Right lobe of liver (tissue), 6 donors: ENCODE measurements at regions not wholly inside any gene's neighbourhood (a gene's known extent, or its start where the extent isn't known, plus 50 kb on each side); places are given as distances from the start of the nearest gene placed in this dataset.

Experiments
- ATAC-seq, 4 donors: fragments of 200-7000 bp; cut with Tn5 transposase; one replicate each; pipeline ENCODE4 v1.9.1; 2020; ENCODE audit warnings: mild to moderate bottlenecking in 4 of 4, moderate library complexity in 4 of 4
- DNase-seq, 3 donors: peaks; one replicate each; pipeline ENCODE4 v3.0.0-alpha.2; 2020
- H3K27ac ChIP-seq, 3 donors: fragments of 200-600 bp; one replicate each; pipeline ENCODE4 v1.8.0; 2022
- H3K27me3 ChIP-seq, 2 donors: fragments of 200-600 bp; one replicate each; pipeline ENCODE4 v1.8.0; 2022
- H3K36me3 ChIP-seq, 4 donors: fragments of 200-600 bp; sonication (generic) in 1 of 4; one replicate each; pipeline versions ENCODE4 v1.5.1 to v1.8.0; 2017 to 2022; ENCODE audit warnings: control low read depth in 1 of 4
- H3K4me1 ChIP-seq, 4 donors: fragments of 200-600 bp; sonication (generic) in 1 of 4; one replicate each; pipeline versions ENCODE4 v1.5.1 to v1.8.0; 2017 to 2022; ENCODE audit warnings: control low read depth in 1 of 4
- H3K4me3 ChIP-seq, 3 donors: fragments of 200-600 bp; one replicate each; pipeline ENCODE4 v1.8.0; 2022
- H3K9me3 ChIP-seq, 4 donors: fragments of 200-600 bp; sonication (generic) in 1 of 4; one replicate each; pipeline versions ENCODE4 v1.5.1 to v1.8.0; 2017 to 2022; ENCODE audit warnings: control low read depth in 1 of 4
- CTCF ChIP-seq, 4 donors: fragments of 200-600 bp in 3 of 4; fragments of 450-650 bp in 1 of 4; IDR thresholded peaks; one replicate each; pipeline versions ENCODE4 v1.5.1 to v1.8.0; 2016 to 2022; ENCODE audit warnings: antibody characterized with exemption in 4 of 4, mild to moderate bottlenecking in 2 of 4
- POLR2A ChIP-seq: fragments of 450-650 bp; IDR thresholded peaks from one replicate; pipeline ENCODE4 v1.6.1; 2017; ENCODE audit warnings: antibody characterized with exemption, mild to moderate bottlenecking
- WGBS: methylation state at CpG from one replicate; pipeline ENCODE4 v1.1.6; 2018; ENCODE audit warnings: low coverage, low lambda C conversion rate; ENCODE audit not compliant: insufficient coverage; ENCODE audit errors: missing lambda C conversion rate; 5-methylcytosine and 5-hydroxymethylcytosine counted together
- intact Hi-C, 2 donors: fragments of 100-400 bp; cut with DNase I; formaldehyde crosslinking; loops; one replicate each; pipeline versions ENCODE4 v1.11.2 to v1.14.1; 2022
- donor health status: DM: no; HTN: yes; CAD: no.
- donor health status: DM: no; HTN: no; CAD: no.
- donor health status: DM: no; HTN: no; CAD: no.
- donor health status: DM: no; HTN: yes; CAD: no.
- donor health status: DM: no; HTN: yes; CAD: no.

- Histone ChIP-seq H3K9me3 (no peaks in the 10 kb centered on the region), H3K36me3 (no peaks in the 10 kb centered on the region), H3K4me1 (peaks cover 0 to 6% (median 0%) of the 10 kb centered on the region in 4 donors), H3K4me3 (no peak overlapping the region), H3K27me3 (no peaks in the 10 kb centered on the region), H3K27ac (no peak overlapping the region)
- no peak for ATAC-seq
- intact Hi-C loops = no loop called here
- DNase-seq = no peak
- no peak for TF ChIP-seq POLR2A
- TF ChIP-seq CTCF (IDR thresholded peaks at IDR 0.05) = no peak
These were observed 154.4 kb downstream of the ABCA8 start for GRCh38 chr17:68800751-68801150.

- H3K36me3 ChIP-seq = no peaks in the 10 kb centered on the region
- peaks cover 0 to 4% (median 0%) of the 10 kb centered on the region in 4 donors for H3K9me3 ChIP-seq
- intact Hi-C loops = no loop called here
- DNase-seq (no peak), ATAC-seq (peak in 3 of 4 donors; percentile 0 to 9 (median 7))
- H3K4me1 ChIP-seq = peaks cover 0 to 53% (median 25%) of the 10 kb centered on the region in 4 donors
- H3K4me3 ChIP-seq = no peak overlapping the region
- TF ChIP-seq POLR2A (no peak), CTCF (IDR thresholded peaks at IDR 0.05) (peak in 3 of 4 donors; percentile 28 to 36 (median 29))
- H3K27ac ChIP-seq = peak overlapping the region; percentile 69 to 94 (median 81)
- WGBS = 27% methylated on average over 5 of the region's 5 CpGs
- H3K27me3 ChIP-seq = no peaks in the 10 kb centered on the region
These were observed 160.4 kb downstream of the ABCA8 start for GRCh38 chr17:68794636-68795434.

GRCh38 chr17:68792873-68793272 is 162.3 kb downstream of the ABCA8 start:
- Histone ChIP-seq H3K27ac (peak overlapping the region; percentile 48 to 94 (median 85)), H3K36me3 (no peaks in the 10 kb centered on the region), H3K4me3 (no peak overlapping the region), H3K27me3 (no peaks in the 10 kb centered on the region), H3K9me3 (peaks cover 0 to 4% (median 0%) of the 10 kb centered on the region in 4 donors), H3K4me1 (peaks cover 0 to 67% (median 30%) of the 10 kb centered on the region in 4 donors)
- ATAC-seq (peak in 1 of 4 donors; percentile 44), DNase-seq (peak in 1 of 3 donors; percentile 33)
- intact Hi-C loops = no loop called here
- WGBS = 23% methylated on average over 2 of the region's 2 CpGs
- no peak for TF ChIP-seq POLR2A
- TF ChIP-seq CTCF (IDR thresholded peaks at IDR 0.05) = no peak

DNA sequence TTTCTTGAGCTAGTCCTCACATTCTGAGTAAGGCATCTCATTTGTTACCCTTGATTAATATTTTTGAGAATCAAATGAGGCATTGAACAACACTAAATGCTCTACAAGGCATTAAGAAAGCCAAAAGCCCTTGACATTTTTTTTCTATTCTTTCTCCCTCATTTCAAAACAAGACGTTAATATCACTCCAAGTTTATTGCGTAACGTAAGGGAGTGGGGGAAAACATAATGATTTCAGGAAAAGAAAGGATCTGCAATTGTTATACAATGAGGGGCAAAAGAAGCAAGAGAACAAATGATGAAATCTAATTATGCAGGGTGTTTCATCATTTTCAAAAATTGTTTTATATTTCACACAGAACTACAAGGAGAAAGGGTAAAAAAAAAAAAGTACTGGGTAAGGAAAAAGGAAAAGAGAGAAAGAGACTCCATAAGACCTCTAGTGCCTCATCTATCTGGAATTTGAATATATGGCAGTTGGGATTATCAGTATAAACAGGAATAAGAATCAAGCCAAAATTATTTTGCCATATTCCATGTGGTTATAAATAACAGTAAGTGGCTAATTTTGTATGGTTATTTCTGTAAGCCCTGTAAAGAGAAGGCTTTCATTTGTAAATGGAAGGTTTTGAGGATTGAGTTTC is 163.0 kb downstream of the ABCA8 start:
- DNase-seq = no peak
- no peak for ATAC-seq
- 24% methylated on average over 3 of the region's 3 CpGs for WGBS
- intact Hi-C loops = no loop called here
- Histone ChIP-seq H3K36me3 (no peaks in the 10 kb centered on the region), H3K4me1 (peaks cover 0 to 64% (median 30%) of the 10 kb centered on the region in 4 donors), H3K27ac (peak overlapping the region; percentile 30 to 94 (median 85)), H3K9me3 (peaks cover 0 to 4% (median 0%) of the 10 kb centered on the region in 4 donors), H3K27me3 (no peaks in the 10 kb centered on the region), H3K4me3 (no peak overlapping the region)
- TF ChIP-seq CTCF (IDR thresholded peaks at IDR 0.05) (no peak), POLR2A (no peak)
